H1 (cell line): ENCODE measurements at regions not wholly inside any gene's neighbourhood (a gene's known extent, or its start where the extent isn't known, plus 50 kb on each side); places are given as distances from the start of the nearest gene placed in this dataset.

ENCODE experiments used
- EGR1 ChIP-seq: IDR thresholded peaks from 2 replicates; pipeline ENCODE4 v1.6.1; 2011; ENCODE audit warnings: low read depth, low read length, borderline replicate concordance
- TF ChIP-seq, protein P1 (sequence below): IDR thresholded peaks from 2 replicates; pipeline ENCODE4 v1.6.1; 2012; ENCODE audit warnings: low read length, inconsistent platforms

DNA sequence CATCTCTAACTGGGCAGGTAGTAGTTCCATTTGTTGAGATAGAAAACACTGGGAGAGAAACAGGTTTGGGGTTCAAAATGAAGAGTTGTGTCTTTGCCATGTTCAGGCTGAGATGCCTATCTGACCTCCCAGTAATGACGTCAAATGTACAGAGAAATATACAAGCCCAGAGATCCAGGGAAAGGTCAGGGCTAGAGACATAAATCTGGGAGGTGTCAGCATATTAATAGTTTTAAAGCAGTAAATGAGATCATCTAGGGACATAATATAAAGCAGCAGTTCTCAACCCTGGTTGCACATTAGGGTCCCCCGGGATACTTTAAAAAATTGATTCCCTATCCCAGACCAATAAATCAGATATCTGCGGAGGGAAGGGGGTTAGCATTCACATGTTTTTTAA is 501.5 kb downstream of the UQCRFS1 start (continued):
- TF ChIP-seq, protein P1, sequence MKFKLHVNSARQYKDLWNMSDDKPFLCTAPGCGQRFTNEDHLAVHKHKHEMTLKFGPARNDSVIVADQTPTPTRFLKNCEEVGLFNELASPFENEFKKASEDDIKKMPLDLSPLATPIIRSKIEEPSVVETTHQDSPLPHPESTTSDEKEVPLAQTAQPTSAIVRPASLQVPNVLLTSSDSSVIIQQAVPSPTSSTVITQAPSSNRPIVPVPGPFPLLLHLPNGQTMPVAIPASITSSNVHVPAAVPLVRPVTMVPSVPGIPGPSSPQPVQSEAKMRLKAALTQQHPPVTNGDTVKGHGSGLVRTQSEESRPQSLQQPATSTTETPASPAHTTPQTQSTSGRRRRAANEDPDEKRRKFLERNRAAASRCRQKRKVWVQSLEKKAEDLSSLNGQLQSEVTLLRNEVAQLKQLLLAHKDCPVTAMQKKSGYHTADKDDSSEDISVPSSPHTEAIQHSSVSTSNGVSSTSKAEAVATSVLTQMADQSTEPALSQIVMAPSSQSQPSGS: no peak
- no peak for TF ChIP-seq EGR1
